B cell (primary cell): ENCODE measurements at regions not wholly inside any gene's neighbourhood (a gene's known extent, or its start where the extent isn't known, plus 50 kb on each side); places are given as distances from the start of the nearest gene placed in this dataset.

Experiments
- CTCF ChIP-seq: fragments of 200-600 bp; IDR thresholded peaks from one replicate; pipeline ENCODE4 v1.8.0; 2022; ENCODE audit warnings: antibody characterized with exemption, mild to moderate bottlenecking
- EZH2 ChIP-seq: IDR thresholded peaks from 2 replicates; pipeline ENCODE4 v1.6.1; 2012; ENCODE audit warnings: borderline replicate concordance, low read depth, mild to moderate bottlenecking, moderate library complexity, low read length; ENCODE audit not compliant: insufficient read depth, poor library complexity, severe bottlenecking

GRCh38 chr6:66126358-66126757 lies 419.3 kb upstream of the EYS start:
- TF ChIP-seq CTCF (no peak), EZH2 (no peak)
